HepG2 (cell line): ENCODE measurements at regions not wholly inside any gene's neighbourhood (a gene's known extent, or its start where the extent isn't known, plus 50 kb on each side); places are given as distances from the start of the nearest gene placed in this dataset.

Experiments used
- ATAC-seq: fragments of 200-7000 bp; cut with Tn5 transposase; 3 replicates; pipeline ENCODE4 v1.9.1; 2020; ENCODE audit warnings: mild to moderate bottlenecking, moderate library complexity
- BruUV-seq: library from RNA; stranded (reverse); fragments of 400-500 nt; replicated peaks from 2 replicates; lab custom pipeline; 2021; lab: Mats Ljungman, UMichigan
- CTCF ChIA-PET: fragments of 300-600 bp; formaldehyde crosslinking; extraction: SDS; loops from one replicate; lab custom pipeline; 2021; ENCODE audit warnings: low total read pairs, inconsistent platforms, low intra/inter-chr PET ratio; lab: Yijun Ruan, JAX
- POLR2A ChIA-PET: fragments of 350-600 bp; sonication (Branson Sonifier 250); formaldehyde crosslinking; loops from one replicate; lab custom pipeline; 2020; ENCODE audit warnings: antibody characterized with exemption, inconsistent platforms; lab: Yijun Ruan, JAX
- DNase-seq: peaks from one replicate; pipeline ENCODE4 v3.0.0-alpha.2; 2015; ENCODE audit warnings: low spot score
- FAIRE-seq: peaks from 3 replicates; lab custom pipeline; 2011; peaks lifted over from hg19 to GRCh38; lab: Jason Lieb, UNC
- H2AFZ ChIP-seq: one replicate; pipeline ENCODE4 v1.6.1; 2011; ENCODE audit warnings: low read length, inconsistent platforms
- H3K27ac ChIP-seq: fragments of 300-600 bp; 3 replicates; pipeline ENCODE4 v1.8.0; 2011; ENCODE audit warnings: mixed run types, mild to moderate bottlenecking, mixed read lengths, low read length, inconsistent platforms; ENCODE audit not compliant: insufficient read depth; ENCODE audit errors: extremely low read length
- H3K27me3 ChIP-seq, 2 experiments: fragments of 200-600 bp in 1 of 2; 2 replicates in 1 of 2; 3 replicates in 1 of 2; pipeline versions ENCODE4 v1.6.0 to v1.8.0; 2011; ENCODE audit warnings: low read length in 2 of 2, mild to moderate bottlenecking in 2 of 2, moderate library complexity in 2 of 2, inconsistent platforms in 1 of 2; ENCODE audit not compliant: insufficient read depth in 2 of 2, control insufficient read depth in 1 of 2
- H3K36me3 ChIP-seq, 2 experiments: fragments of 200-600 bp in 1 of 2; replicated peaks in 1 of 2; 2 replicates in 1 of 2; 3 replicates in 1 of 2; pipeline versions ENCODE4 v1.5.1 to v1.8.0; 2011; ENCODE audit warnings: low read length in 2 of 2, inconsistent platforms in 1 of 2; ENCODE audit not compliant: insufficient read depth in 2 of 2, control insufficient read depth in 1 of 2
- H3K4me1 ChIP-seq: 2 replicates; pipeline ENCODE4 v1.5.1; 2012; ENCODE audit warnings: low read length, inconsistent platforms; ENCODE audit not compliant: insufficient read depth
- H3K4me2 ChIP-seq: 2 replicates; pipeline ENCODE4 v1.6.0; 2011; ENCODE audit warnings: low read depth, low read length, inconsistent platforms
- H3K4me3 ChIP-seq, 3 experiments: fragments of 200-600 bp in 1 of 3; sonication (generic), shearing (Covaris generic) in 1 of 3; replicated peaks in 1 of 3; 2 replicates each; pipeline ENCODE4 v1.5.1; 2011 to 2016; ENCODE audit warnings: low read length in 3 of 3, inconsistent platforms in 2 of 3, low read depth in 2 of 3, mild to moderate bottlenecking in 2 of 3, control low read depth in 1 of 3, mixed read lengths in 1 of 3; ENCODE audit not compliant: insufficient read depth in 1 of 3
- H3K79me2 ChIP-seq: one replicate; pipeline ENCODE4 v1.6.1; 2011; ENCODE audit warnings: low read length, inconsistent platforms; ENCODE audit not compliant: insufficient read depth
- H3K9ac ChIP-seq: 2 replicates; pipeline ENCODE4 v1.6.0; 2011; ENCODE audit warnings: mild to moderate bottlenecking, low read depth, low read length, inconsistent platforms; ENCODE audit not compliant: insufficient read depth
- H3K9me3 ChIP-seq: 2 replicates; pipeline ENCODE4 v1.5.1; 2012; ENCODE audit warnings: mild to moderate bottlenecking, low read length
- H4K20me1 ChIP-seq: 2 replicates; pipeline ENCODE4 v1.6.0; 2011; ENCODE audit warnings: inconsistent platforms, mild to moderate bottlenecking, low read length, moderate library complexity; ENCODE audit not compliant: insufficient read depth
- ELF4 ChIP-seq: sonication (generic); formaldehyde crosslinking; IDR thresholded peaks from 2 replicates; pipeline ENCODE4 v1.5.0; 2020; ENCODE audit warnings: missing genetic modification reagents, mild to moderate bottlenecking, moderate library complexity, borderline replicate concordance
- MIER3 ChIP-seq: IDR thresholded peaks from 2 replicates; pipeline ENCODE4 v1.6.1; 2016; ENCODE audit warnings: missing compliant biosample characterization, borderline replicate concordance
- SRSF1 ChIP-seq: fragments of 200-400 bp; formaldehyde crosslinking; optimal IDR thresholded peaks from 2 replicates; pipeline ENCODE3; 2017; ENCODE audit warnings: mild to moderate bottlenecking, low read depth, low read length, moderate library complexity
- ZNF441 ChIP-seq: sonication (generic); formaldehyde crosslinking; IDR thresholded peaks from 2 replicates; pipeline ENCODE4 v1.7.0; 2021; ENCODE audit warnings: missing genetic modification reagents, borderline replicate concordance
- ZNF569 ChIP-seq: sonication (generic); formaldehyde crosslinking; IDR thresholded peaks from 2 replicates; pipeline ENCODE4 v1.5.0; 2020; ENCODE audit warnings: mild to moderate bottlenecking, missing genetic modification reagents, moderate library complexity, borderline replicate concordance
- WGBS: methylation state at CpG from one replicate; pipeline ENCODE4 v1.1.6; 2017; ENCODE audit warnings: low lambda C conversion rate; 5-methylcytosine and 5-hydroxymethylcytosine counted together
- in situ Hi-C: cut with HindIII; loops from 2 replicates; pipeline ENCODE4 v1.10.0; 2017; ENCODE audit warnings: low pct_unique_long_range_greater_than_20kb; ENCODE audit not compliant: extremely low pct_ligation_motif_present
- intact Hi-C: fragments of 100-400 bp; cut with micrococcal nuclease; formaldehyde crosslinking; loops from one replicate; pipeline ENCODE4 v1.10.0; 2022; ENCODE audit not compliant: unreplicated experiment
- TF ChIP-seq, protein P1 (sequence below): sonication (generic); formaldehyde crosslinking; conservative IDR thresholded peaks from 2 replicates; pipeline ENCODE4 v1.4.0; 2020; ENCODE audit warnings: mild to moderate bottlenecking, missing genetic modification reagents, moderate library complexity
- TF ChIP-seq, protein P2 (sequence below), 2 experiments: sonication (generic) in 1 of 2; formaldehyde crosslinking in 1 of 2; IDR thresholded peaks; 2 replicates each; pipeline versions ENCODE4 v1.5.1 to v1.6.1; 2011 to 2020; ENCODE audit warnings: borderline replicate concordance in 1 of 2, low read depth in 1 of 2, low read length in 1 of 2, mild to moderate bottlenecking in 1 of 2, missing genetic modification reagents in 1 of 2, moderate library complexity in 1 of 2

GRCh38 chr14:76939015-76939742, 89.3 kb downstream of the IRF2BPL start:
- Histone ChIP-seq H3K36me3 (no peaks in the 10 kb centered on the region), H3K4me2 (no peak overlapping the region), H3K9me3 (no peaks in the 10 kb centered on the region), H3K4me3 (no peak overlapping the region), H3K9ac (no peak overlapping the region), H4K20me1 (no peaks in the 10 kb centered on the region), H3K27me3 (peaks cover 3 to 23% of the 10 kb centered on the region in 2 experiments; a peak in 3 of 5 replicates), H3K4me1 (peaks cover 21% of the 10 kb centered on the region; the same call in 1 of the 2 replicates), H3K27ac (no peak overlapping the region), H2AFZ (no peak overlapping the region), H3K79me2 (no peaks in the 10 kb centered on the region)
- CTCF ChIA-PET: no interaction called here
- ATAC-seq: no peak
- POLR2A ChIA-PET: no interaction called here
- intact Hi-C loops (no loop called here), in situ Hi-C loops (no loop called here)
- BruUV-seq: no TSS peak
- no peak for DNase-seq
- no peak for FAIRE-seq
- TF ChIP-seq ELF4 (CRISPR knock-in tag): no peak
- TF ChIP-seq, protein P1, sequence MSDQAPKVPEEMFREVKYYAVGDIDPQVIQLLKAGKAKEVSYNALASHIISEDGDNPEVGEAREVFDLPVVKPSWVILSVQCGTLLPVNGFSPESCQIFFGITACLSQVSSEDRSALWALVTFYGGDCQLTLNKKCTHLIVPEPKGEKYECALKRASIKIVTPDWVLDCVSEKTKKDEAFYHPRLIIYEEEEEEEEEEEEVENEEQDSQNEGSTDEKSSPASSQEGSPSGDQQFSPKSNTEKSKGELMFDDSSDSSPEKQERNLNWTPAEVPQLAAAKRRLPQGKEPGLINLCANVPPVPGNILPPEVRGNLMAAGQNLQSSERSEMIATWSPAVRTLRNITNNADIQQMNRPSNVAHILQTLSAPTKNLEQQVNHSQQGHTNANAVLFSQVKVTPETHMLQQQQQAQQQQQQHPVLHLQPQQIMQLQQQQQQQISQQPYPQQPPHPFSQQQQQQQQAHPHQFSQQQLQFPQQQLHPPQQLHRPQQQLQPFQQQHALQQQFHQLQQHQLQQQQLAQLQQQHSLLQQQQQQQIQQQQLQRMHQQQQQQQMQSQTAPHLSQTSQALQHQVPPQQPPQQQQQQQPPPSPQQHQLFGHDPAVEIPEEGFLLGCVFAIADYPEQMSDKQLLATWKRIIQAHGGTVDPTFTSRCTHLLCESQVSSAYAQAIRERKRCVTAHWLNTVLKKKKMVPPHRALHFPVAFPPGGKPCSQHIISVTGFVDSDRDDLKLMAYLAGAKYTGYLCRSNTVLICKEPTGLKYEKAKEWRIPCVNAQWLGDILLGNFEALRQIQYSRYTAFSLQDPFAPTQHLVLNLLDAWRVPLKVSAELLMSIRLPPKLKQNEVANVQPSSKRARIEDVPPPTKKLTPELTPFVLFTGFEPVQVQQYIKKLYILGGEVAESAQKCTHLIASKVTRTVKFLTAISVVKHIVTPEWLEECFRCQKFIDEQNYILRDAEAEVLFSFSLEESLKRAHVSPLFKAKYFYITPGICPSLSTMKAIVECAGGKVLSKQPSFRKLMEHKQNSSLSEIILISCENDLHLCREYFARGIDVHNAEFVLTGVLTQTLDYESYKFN (CRISPR knock-in tag): no peak
- no peak for TF ChIP-seq ZNF569
- TF ChIP-seq MIER3 (CRISPR knock-in tag): no peak
- TF ChIP-seq, protein P2, sequence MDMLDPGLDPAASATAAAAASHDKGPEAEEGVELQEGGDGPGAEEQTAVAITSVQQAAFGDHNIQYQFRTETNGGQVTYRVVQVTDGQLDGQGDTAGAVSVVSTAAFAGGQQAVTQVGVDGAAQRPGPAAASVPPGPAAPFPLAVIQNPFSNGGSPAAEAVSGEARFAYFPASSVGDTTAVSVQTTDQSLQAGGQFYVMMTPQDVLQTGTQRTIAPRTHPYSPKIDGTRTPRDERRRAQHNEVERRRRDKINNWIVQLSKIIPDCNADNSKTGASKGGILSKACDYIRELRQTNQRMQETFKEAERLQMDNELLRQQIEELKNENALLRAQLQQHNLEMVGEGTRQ (IDR thresholded peaks at IDR 0.05; ENCODE audit: low read depth, low read length): no peak
- TF ChIP-seq, protein P2 (CRISPR knock-in tag; IDR thresholded peaks at IDR 0.05; ENCODE audit: borderline replicate concordance): no peak
- no peak for TF ChIP-seq ZNF441 (CRISPR knock-in tag)
- TF ChIP-seq SRSF1: no peak
- 48% methylated on average over 9 of the region's 10 CpGs for WGBS
